ENCODE measurements at regions not wholly inside any gene's neighbourhood (a gene's known extent, or its start where the extent isn't known, plus 50 kb on each side); places are given as distances from the start of the nearest gene placed in this dataset.

DNA sequence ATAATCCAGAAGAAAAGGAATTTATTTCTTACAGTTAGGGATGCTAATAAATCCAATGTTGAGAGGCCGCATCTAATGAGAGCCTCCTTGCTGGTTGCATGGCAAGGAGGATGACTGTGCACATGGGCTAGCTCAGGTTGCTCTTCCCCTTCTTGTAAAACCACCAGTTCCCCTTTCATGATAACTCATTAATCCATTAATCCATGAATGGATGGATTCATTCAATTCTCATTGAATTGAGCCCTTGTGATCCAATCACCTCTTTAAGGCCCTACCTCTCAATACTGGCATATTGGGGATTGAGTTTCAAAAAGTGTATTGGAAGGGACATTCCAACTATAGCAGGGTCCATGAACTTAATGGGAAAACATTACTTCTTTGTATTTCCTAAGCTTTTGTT lies 149.5 kb downstream of the BMP2 start:
- H3K9me3 ChIP-seq (replicated peaks): no peaks in the 10 kb centered on the region
- DNase-seq: no peak
- intact Hi-C loops (cut with micrococcal nuclease): no loop called here
- H3K4me3 ChIP-seq: no peak overlapping the region
- no peaks in the 10 kb centered on the region for H3K4me1 ChIP-seq
- H3K27me3 ChIP-seq (ENCODE audit: low read depth): peaks cover 3% of the 10 kb centered on the region
- H3K36me3 ChIP-seq: no peaks in the 10 kb centered on the region
- no peak for TF ChIP-seq CTCF (IDR thresholded peaks at IDR 0.05; ENCODE audit: borderline replicate concordance)
- no peak overlapping the region for H3K27ac ChIP-seq (replicated peaks)

DNA sequence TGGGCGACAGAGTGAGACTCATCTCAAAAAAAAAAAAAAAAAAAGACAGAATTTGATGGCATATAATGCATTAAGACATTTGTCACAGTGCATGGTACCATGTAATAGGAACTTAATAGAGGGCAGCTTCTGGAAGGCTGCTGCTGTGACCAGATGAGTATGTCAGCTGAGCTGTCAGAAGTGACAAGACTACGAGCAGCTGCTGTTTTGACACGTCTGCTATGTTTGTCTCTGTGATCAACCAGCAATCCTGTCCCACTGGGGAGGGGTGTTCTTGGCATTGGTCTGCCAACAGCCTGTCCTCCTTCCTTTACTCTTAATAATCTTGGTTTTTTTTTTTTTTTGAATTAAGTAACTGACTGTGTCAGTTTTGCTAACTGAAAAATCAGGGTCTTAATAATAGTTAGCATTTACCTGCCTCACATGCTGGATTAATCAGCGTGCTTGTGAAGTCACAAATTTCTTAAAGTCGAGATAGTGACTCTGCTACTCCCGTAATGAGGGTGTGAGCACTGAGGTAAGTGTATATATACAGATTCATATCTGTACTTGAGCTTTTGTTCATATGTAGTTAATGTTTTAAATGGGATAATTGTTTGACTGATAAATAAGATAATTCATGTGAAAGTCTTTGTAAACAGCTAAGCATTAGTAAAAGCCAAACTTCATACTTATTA lies 152.4 kb downstream of the BMP2 start:
- H3K27me3 ChIP-seq (ENCODE audit: low read depth): no peaks in the 10 kb centered on the region
- H3K36me3 ChIP-seq: no peaks in the 10 kb centered on the region
- intact Hi-C loops (cut with micrococcal nuclease): no loop called here
- DNase-seq: no peak
- H3K4me3 ChIP-seq: no peak overlapping the region
- TF ChIP-seq CTCF (IDR thresholded peaks at IDR 0.05; ENCODE audit: borderline replicate concordance): no peak
- no peak overlapping the region for H3K27ac ChIP-seq (replicated peaks)
- no peaks in the 10 kb centered on the region for H3K4me1 ChIP-seq
- peaks cover 8% of the 10 kb centered on the region for H3K9me3 ChIP-seq (replicated peaks)

- H3K9me3 ChIP-seq (replicated peaks): peaks cover 8% of the 10 kb centered on the region
- no peak for DNase-seq
- intact Hi-C loops (cut with micrococcal nuclease): no loop called here
- no peak overlapping the region for H3K4me3 ChIP-seq
- no peaks in the 10 kb centered on the region for H3K27me3 ChIP-seq (ENCODE audit: low read depth)
- no peak for TF ChIP-seq CTCF (IDR thresholded peaks at IDR 0.05; ENCODE audit: borderline replicate concordance)
- no peaks in the 10 kb centered on the region for H3K36me3 ChIP-seq
- H3K27ac ChIP-seq (replicated peaks): no peak overlapping the region
- H3K4me1 ChIP-seq: no peaks in the 10 kb centered on the region
These were observed 153.6 kb downstream of the BMP2 start for GRCh38 chr20:6920991-6921613.

DNA sequence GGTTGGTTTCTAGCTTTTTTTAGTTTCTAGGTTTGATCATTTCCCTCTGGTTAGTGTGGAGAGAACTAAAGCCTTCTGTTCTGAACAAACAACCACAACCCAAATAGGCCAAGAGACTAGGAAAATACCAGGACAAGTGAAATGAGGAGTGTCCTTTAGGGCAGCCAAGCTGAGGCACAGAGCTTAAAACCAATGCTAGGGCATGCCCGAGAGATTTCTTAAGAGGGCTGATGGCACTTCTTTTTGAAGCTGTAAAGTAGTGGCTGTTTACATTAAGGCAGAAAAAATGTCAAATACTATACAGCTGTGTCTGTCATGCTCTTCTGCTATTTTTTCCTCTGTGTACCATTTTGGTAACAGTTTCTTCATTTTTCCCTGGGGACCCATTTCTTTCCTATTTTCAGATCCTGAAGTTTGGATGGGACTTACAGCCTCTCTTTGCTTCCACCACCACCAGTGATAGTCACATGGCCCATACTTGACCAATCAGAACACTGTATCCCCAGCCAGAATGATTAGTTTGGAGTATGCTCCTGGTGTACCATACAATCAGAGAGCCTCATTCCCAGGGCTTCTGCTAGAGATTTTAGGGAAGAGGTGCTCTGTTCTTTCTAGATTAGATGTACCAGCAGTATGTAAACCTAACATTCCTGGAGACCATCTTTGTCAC lies 154.4 kb downstream of the BMP2 start:
- no peaks in the 10 kb centered on the region for H3K36me3 ChIP-seq
- intact Hi-C loops (cut with micrococcal nuclease): no loop called here
- H3K27me3 ChIP-seq (ENCODE audit: low read depth): no peaks in the 10 kb centered on the region
- H3K9me3 ChIP-seq (replicated peaks): peaks cover 8% of the 10 kb centered on the region
- no peak for TF ChIP-seq CTCF (IDR thresholded peaks at IDR 0.05; ENCODE audit: borderline replicate concordance)
- H3K4me1 ChIP-seq: no peaks in the 10 kb centered on the region
- no peak overlapping the region for H3K27ac ChIP-seq (replicated peaks)
- no peak for DNase-seq
- H3K4me3 ChIP-seq: no peak overlapping the region

GRCh38 chr20:6924681-6925080 lies 157.2 kb downstream of the BMP2 start:
- intact Hi-C loops (cut with micrococcal nuclease): no loop called here
- Histone ChIP-seq H3K4me1 (no peaks in the 10 kb centered on the region), H3K27ac (replicated peaks) (no peak overlapping the region), H3K4me3 (no peak overlapping the region), H3K9me3 (replicated peaks) (peaks cover 8% of the 10 kb centered on the region), H3K36me3 (no peaks in the 10 kb centered on the region), H3K27me3 (ENCODE audit: low read depth) (no peaks in the 10 kb centered on the region)
- TF ChIP-seq CTCF (IDR thresholded peaks at IDR 0.05; ENCODE audit: borderline replicate concordance): no peak
- DNase-seq: no peak
